ENCODE measurements at regions not wholly inside any gene's neighbourhood (a gene's known extent, or its start where the extent isn't known, plus 50 kb on each side); places are given as distances from the start of the nearest gene placed in this dataset.

- Histone ChIP-seq H3K27me3 (replicated peaks; ENCODE audit: control insufficient read depth, insufficient read depth, low read length) (no peaks in the 10 kb centered on the region), H3K4me3 (replicated peaks; ENCODE audit: low read depth, low read length) (no peak overlapping the region), H3K36me3 (ENCODE audit: control insufficient read depth, insufficient read depth, low read length) (no peaks in the 10 kb centered on the region)
- no peak for DNase-seq (ENCODE audit: extremely low read depth, insufficient read length)
- no peak for TF ChIP-seq CTCF (IDR thresholded peaks at IDR 0.05; ENCODE audit: insufficient read depth, low read length, poor library complexity, severe bottlenecking)
Observed at GRCh38 chr4:97491856-97492255, 651.4 kb downstream of the STPG2 start.

GRCh38 chr4:97493815-97494518, 649.3 kb downstream of the STPG2 start:
- Histone ChIP-seq H3K4me3 (replicated peaks; ENCODE audit: low read depth, low read length) (no peak overlapping the region), H3K27me3 (replicated peaks; ENCODE audit: control insufficient read depth, insufficient read depth, low read length) (no peaks in the 10 kb centered on the region), H3K36me3 (ENCODE audit: control insufficient read depth, insufficient read depth, low read length) (no peaks in the 10 kb centered on the region)
- DNase-seq (ENCODE audit: extremely low read depth, insufficient read length) = no peak
- TF ChIP-seq CTCF (IDR thresholded peaks at IDR 0.05; ENCODE audit: insufficient read depth, low read length, poor library complexity, severe bottlenecking) = no peak

- DNase-seq (ENCODE audit: extremely low read depth, insufficient read length) = no peak
- Histone ChIP-seq H3K36me3 (ENCODE audit: control insufficient read depth, insufficient read depth, low read length) (no peaks in the 10 kb centered on the region), H3K27me3 (replicated peaks; ENCODE audit: control insufficient read depth, insufficient read depth, low read length) (no peaks in the 10 kb centered on the region), H3K4me3 (replicated peaks; ENCODE audit: low read depth, low read length) (no peak overlapping the region)
- no peak for TF ChIP-seq CTCF (IDR thresholded peaks at IDR 0.05; ENCODE audit: insufficient read depth, low read length, poor library complexity, severe bottlenecking)
Observed at GRCh38 chr4:97496298-97496873, 646.9 kb downstream of the STPG2 start.

GRCh38 chr4:97498875-97499274, 644.4 kb downstream of the STPG2 start:
- Histone ChIP-seq H3K4me3 (replicated peaks; ENCODE audit: low read depth, low read length) (no peak overlapping the region), H3K27me3 (replicated peaks; ENCODE audit: control insufficient read depth, insufficient read depth, low read length) (no peaks in the 10 kb centered on the region), H3K36me3 (ENCODE audit: control insufficient read depth, insufficient read depth, low read length) (no peaks in the 10 kb centered on the region)
- DNase-seq (ENCODE audit: extremely low read depth, insufficient read length) = no peak
- no peak for TF ChIP-seq CTCF (IDR thresholded peaks at IDR 0.05; ENCODE audit: insufficient read depth, low read length, poor library complexity, severe bottlenecking)

GRCh38 chr4:97500423-97500822, 642.9 kb downstream of the STPG2 start:
- no peaks in the 10 kb centered on the region for H3K27me3 ChIP-seq (replicated peaks; ENCODE audit: control insufficient read depth, insufficient read depth, low read length)
- no peak for DNase-seq (ENCODE audit: extremely low read depth, insufficient read length)
- H3K4me3 ChIP-seq (replicated peaks; ENCODE audit: low read depth, low read length) = no peak overlapping the region
- no peaks in the 10 kb centered on the region for H3K36me3 ChIP-seq (ENCODE audit: control insufficient read depth, insufficient read depth, low read length)
- no peak for TF ChIP-seq CTCF (IDR thresholded peaks at IDR 0.05; ENCODE audit: insufficient read depth, low read length, poor library complexity, severe bottlenecking)

All from GM06990 (cell line).